OCI-LY3 (cell line): ENCODE measurements at regions not wholly inside any gene's neighbourhood (a gene's known extent, or its start where the extent isn't known, plus 50 kb on each side); places are given as distances from the start of the nearest gene placed in this dataset.

ENCODE experiments used
- H2AFZ ChIP-seq: fragments of 200-600, 300-600 bp; shearing (Covaris generic); 2 replicates; pipeline ENCODE4 v1.6.0; 2014; ENCODE audit warnings: antibody characterized with exemption, low read depth, low read length
- H3K27ac ChIP-seq: fragments of 200-600, 300-600 bp; sonication (generic); 2 replicates; pipeline ENCODE4 v1.5.1; 2014; ENCODE audit warnings: mild to moderate bottlenecking, low read length, moderate library complexity, mixed read lengths
- H3K27me3 ChIP-seq: fragments of 200-600, 300-600 bp; sonication (generic); 2 replicates; pipeline ENCODE4 v1.6.1; 2014; ENCODE audit warnings: low read depth, low read length, mixed read lengths
- H3K36me3 ChIP-seq: fragments of 200-600, 300-600 bp; sonication (generic); replicated peaks from 2 replicates; pipeline ENCODE3; 2014; ENCODE audit warnings: low read depth, low read length, mixed read lengths
- H3K4me1 ChIP-seq: fragments of 300-600, 200-600 bp; sonication (generic); 2 replicates; pipeline ENCODE4 v1.6.1; 2014; ENCODE audit warnings: low read length, mixed read lengths
- H3K4me2 ChIP-seq: fragments of 200-600, 300-600 bp; sonication (generic); 2 replicates; pipeline ENCODE4 v1.6.1; 2014; ENCODE audit warnings: low read length, mixed read lengths
- H3K4me3 ChIP-seq: fragments of 300-600, 200-600 bp; sonication (generic); 2 replicates; pipeline ENCODE4 v1.5.1; 2014; ENCODE audit warnings: antibody characterized with exemption, mild to moderate bottlenecking, low read length, moderate library complexity
- H3K79me2 ChIP-seq: fragments of 300-600, 200-600 bp; shearing (Covaris generic); 2 replicates; pipeline ENCODE4 v1.6.1; 2014; ENCODE audit warnings: mild to moderate bottlenecking, low read length, mixed read lengths
- H3K9ac ChIP-seq: fragments of 300-600, 200-600 bp; shearing (Covaris generic); 2 replicates; pipeline ENCODE4 v1.6.0; 2014; ENCODE audit warnings: mild to moderate bottlenecking, low read length, moderate library complexity
- H3K9me3 ChIP-seq: fragments of 200-600, 300-600 bp; shearing (Covaris generic); 2 replicates; pipeline ENCODE4 v1.6.1; 2014; ENCODE audit warnings: low read length, mixed read lengths; ENCODE audit not compliant: insufficient read depth
- H4K20me1 ChIP-seq: fragments of 200-600, 300-600 bp; sonication (generic); 2 replicates; pipeline ENCODE4 v1.6.1; 2016; ENCODE audit warnings: low read length, mixed read lengths; ENCODE audit not compliant: insufficient read depth
- EZH2phosphoT487 ChIP-seq: fragments of 200-600 bp; shearing (Covaris generic); IDR thresholded peaks from 2 replicates; pipeline ENCODE4 v1.6.1; 2018; ENCODE audit warnings: antibody characterized with exemption, mixed run types, low read depth
- TF ChIP-seq, protein P1 (sequence below): fragments of 200-600, 300-600 bp; sonication (generic); IDR thresholded peaks from 2 replicates; pipeline ENCODE4 v1.5.1; 2014; ENCODE audit warnings: antibody characterized with exemption, low read length, low read depth

DNA sequence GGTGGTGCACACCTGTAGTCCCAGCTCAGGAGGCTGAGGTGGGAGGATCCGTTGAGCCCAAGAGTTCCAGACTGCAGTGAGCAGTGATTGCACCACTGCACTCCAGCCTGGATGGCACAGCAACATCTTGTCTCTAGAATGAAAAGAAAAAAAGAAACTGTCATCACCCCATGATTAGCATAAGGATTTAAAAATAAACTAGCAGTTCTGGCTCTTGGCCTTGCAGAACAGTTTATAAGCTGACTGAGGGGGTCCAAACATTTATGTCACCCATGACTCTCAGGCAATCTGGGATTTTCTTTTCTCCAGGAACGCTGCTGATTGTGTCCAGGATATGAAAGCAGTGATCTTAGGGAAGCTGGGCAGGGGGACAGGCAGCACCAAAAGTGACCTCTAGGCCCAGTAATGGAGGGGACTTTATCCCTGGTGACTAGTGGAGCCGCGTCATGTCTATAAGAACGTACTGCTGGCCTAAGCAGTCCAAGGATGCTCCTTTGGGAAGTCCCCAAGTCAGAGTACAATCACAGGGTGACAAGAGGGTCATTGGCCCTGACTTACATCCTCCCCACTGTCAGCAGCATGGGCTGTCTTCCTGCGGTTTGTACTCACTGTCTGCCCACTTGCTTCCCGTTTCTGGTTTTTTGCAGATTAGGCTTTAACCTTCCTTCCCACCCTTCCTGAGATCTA lies 177.4 kb downstream of the ARHGAP12 start:
- Histone ChIP-seq H3K4me3 (no peak overlapping the region), H3K27ac (no peak overlapping the region), H2AFZ (no peak overlapping the region), H3K27me3 (no peaks in the 10 kb centered on the region), H3K9ac (no peak overlapping the region), H3K36me3 (no peaks in the 10 kb centered on the region), H3K79me2 (no peaks in the 10 kb centered on the region), H4K20me1 (no peaks in the 10 kb centered on the region), H3K4me2 (no peak overlapping the region), H3K9me3 (no peaks in the 10 kb centered on the region), H3K4me1 (peaks cover 2% of the 10 kb centered on the region; the same call in 1 of the 2 replicates)
- TF ChIP-seq EZH2phosphoT487, result no peak
- TF ChIP-seq, protein P1, sequence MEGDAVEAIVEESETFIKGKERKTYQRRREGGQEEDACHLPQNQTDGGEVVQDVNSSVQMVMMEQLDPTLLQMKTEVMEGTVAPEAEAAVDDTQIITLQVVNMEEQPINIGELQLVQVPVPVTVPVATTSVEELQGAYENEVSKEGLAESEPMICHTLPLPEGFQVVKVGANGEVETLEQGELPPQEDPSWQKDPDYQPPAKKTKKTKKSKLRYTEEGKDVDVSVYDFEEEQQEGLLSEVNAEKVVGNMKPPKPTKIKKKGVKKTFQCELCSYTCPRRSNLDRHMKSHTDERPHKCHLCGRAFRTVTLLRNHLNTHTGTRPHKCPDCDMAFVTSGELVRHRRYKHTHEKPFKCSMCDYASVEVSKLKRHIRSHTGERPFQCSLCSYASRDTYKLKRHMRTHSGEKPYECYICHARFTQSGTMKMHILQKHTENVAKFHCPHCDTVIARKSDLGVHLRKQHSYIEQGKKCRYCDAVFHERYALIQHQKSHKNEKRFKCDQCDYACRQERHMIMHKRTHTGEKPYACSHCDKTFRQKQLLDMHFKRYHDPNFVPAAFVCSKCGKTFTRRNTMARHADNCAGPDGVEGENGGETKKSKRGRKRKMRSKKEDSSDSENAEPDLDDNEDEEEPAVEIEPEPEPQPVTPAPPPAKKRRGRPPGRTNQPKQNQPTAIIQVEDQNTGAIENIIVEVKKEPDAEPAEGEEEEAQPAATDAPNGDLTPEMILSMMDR, result no peak

DNA sequence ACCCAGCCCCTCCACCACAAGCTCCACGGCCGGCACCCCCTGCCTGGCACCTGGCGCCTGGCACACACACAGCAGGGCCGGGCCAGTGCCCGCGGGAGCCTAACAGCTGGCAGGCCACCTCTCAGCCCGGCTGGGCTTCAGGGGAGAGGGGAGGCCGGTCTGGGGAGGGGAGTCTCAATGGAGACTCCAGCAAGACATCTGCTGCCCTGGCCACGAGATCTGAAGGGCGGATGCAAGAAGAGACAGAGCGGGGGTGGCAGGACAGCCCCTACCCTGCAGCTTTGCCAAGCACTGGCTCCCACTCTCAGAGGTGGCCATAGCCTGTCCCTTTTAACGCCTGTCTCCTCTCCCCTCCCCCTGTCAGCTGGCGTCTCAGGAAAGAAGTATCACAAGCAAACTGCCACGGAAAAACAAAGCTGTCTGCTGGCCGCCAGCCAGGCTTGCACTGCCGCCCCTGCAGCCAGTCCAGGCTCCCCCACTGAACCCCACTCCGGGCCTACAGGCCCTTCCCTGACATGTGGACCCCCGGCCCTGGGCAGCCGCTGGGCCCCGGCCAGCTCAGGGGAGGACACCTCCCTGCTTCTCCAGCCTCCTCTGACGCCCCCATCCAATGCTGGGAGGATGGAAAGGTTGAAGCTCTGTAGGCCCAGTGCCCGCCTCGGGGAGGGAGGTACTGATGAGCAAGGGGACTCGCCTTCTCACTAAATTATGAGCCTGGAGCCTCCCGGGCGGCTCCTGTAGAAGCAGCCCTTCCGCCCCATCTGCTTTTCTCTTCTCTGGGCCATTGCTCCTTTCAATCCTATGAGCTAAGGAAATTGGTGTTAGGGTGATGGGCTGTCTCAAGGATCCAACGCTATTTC lies 178.4 kb downstream of the ARHGAP12 start:
- H3K4me3 ChIP-seq, result no peak overlapping the region
- no peaks in the 10 kb centered on the region for H3K36me3 ChIP-seq
- H3K79me2 ChIP-seq, result no peaks in the 10 kb centered on the region
- no peak for TF ChIP-seq EZH2phosphoT487
- no peaks in the 10 kb centered on the region for H3K9me3 ChIP-seq
- peaks cover 2% of the 10 kb centered on the region; the same call in 1 of the 2 replicates for H3K4me1 ChIP-seq
- no peak overlapping the region for H3K27ac ChIP-seq
- no peaks in the 10 kb centered on the region for H4K20me1 ChIP-seq
- H3K9ac ChIP-seq, result no peak overlapping the region
- H3K27me3 ChIP-seq, result no peaks in the 10 kb centered on the region
- no peak overlapping the region for H3K4me2 ChIP-seq
- no peak overlapping the region for H2AFZ ChIP-seq

DNA sequence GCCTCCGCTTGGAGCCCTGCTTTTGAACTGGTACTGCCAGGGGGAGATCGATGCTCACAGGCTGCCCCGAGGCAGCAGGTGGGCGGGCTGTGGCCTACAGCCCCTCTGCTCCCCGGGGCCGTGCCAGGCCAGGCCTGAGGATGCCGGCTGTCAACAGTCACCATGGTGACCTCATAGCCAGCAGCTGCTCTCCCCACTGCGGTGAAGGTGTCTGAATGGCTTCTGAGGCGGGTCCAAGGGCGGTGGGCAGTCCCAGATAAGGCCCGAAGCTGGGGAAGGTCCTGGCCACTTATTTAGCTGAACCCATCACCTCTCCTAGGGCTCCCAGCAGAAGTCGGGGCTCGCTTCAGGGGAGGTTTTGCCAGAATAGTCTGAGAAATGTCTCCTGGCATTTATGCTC lies 179.3 kb downstream of the ARHGAP12 start:
- Histone ChIP-seq H3K79me2 (no peaks in the 10 kb centered on the region), H3K4me2 (no peak overlapping the region), H3K4me3 (no peak overlapping the region), H3K36me3 (no peaks in the 10 kb centered on the region), H3K27ac (no peak overlapping the region), H3K9ac (no peak overlapping the region), H3K9me3 (no peaks in the 10 kb centered on the region), H2AFZ (no peak overlapping the region), H4K20me1 (no peaks in the 10 kb centered on the region), H3K4me1 (peaks cover 2% of the 10 kb centered on the region; the same call in 1 of the 2 replicates), H3K27me3 (no peaks in the 10 kb centered on the region)
- TF ChIP-seq, protein P1, result no peak
- no peak for TF ChIP-seq EZH2phosphoT487

DNA sequence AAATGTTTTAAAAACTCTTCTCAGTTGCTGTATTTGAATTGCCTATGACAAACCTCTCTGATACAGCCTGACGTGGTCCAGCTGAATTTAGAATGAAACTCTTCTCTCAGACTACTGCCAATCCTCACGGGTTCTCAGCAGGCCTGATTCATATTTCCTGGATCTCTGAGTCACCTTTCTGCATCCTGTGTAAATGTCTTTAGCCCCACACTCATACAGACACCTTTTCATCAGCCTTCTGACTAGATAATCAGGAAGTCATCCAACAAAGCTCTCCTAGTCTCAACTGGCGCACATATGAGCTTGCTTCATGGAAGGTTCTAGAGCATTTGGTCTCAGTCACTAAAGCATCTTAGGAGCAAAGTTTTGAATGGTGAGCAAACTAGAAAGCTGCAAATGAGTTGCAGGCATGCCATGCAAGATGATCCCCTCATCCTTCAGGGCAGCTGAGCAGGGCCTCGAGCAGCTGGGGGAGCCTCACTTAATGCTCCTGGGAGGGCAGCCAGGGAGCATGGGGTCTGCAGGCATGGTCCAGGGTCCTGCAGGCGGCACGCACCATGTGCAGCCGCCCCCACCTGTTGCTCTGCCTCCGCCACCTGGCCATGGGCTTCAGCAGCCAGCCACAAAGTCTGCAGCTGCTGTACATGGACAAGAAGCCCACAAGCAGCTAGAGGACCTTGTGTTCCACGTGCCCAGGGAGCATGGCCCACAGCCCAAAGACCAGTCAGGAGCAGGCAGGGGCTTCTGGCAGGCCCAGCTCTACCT lies 182.8 kb downstream of the ARHGAP12 start:
- Histone ChIP-seq H3K27me3 (no peaks in the 10 kb centered on the region), H3K4me2 (no peak overlapping the region), H4K20me1 (no peaks in the 10 kb centered on the region), H3K27ac (no peak overlapping the region), H3K9me3 (no peaks in the 10 kb centered on the region), H3K4me1 (no peaks in the 10 kb centered on the region), H3K79me2 (no peaks in the 10 kb centered on the region), H3K9ac (no peak overlapping the region), H3K36me3 (no peaks in the 10 kb centered on the region), H3K4me3 (no peak overlapping the region), H2AFZ (no peak overlapping the region)
- no peak for TF ChIP-seq EZH2phosphoT487
- TF ChIP-seq, protein P1, result no peak
